SKM-1 treated with dmso at 0.1 percent for 144 hours (cell line): ENCODE measurements at regions not wholly inside any gene's neighbourhood (a gene's known extent, or its start where the extent isn't known, plus 50 kb on each side); places are given as distances from the start of the nearest gene placed in this dataset.
"Not testable (repeated sequence)": the region's sequence is repeated elsewhere in the genome, so short reads cannot be mapped to it uniquely, and the experiment has no call there.

Source experiments
- DNase-seq: peaks from one replicate; lab custom pipeline; 2025; ENCODE audit not compliant: unreplicated experiment; lab: John Stamatoyannopoulos, UW

DNA sequence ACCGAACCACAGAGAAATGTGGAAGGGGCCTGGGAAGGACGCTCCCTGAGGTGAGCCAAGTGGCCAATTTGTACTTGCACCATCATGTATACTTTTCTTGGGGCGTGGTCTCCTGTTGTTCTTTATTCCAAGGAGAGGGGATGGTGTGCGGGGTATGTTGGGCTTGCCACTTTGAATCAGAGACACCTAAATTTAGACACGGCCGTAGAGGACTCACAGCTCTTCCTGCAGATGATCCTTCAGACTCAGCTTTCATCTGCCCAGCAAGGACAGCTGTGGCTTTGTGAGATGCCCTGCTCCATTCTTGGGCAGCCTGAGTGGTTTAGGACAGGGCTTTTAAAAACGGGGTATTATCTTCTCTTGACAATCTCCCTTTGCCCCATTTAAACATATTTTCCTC is 473.2 kb downstream of the REEP3 start:
- DNase-seq, result no peak

DNA sequence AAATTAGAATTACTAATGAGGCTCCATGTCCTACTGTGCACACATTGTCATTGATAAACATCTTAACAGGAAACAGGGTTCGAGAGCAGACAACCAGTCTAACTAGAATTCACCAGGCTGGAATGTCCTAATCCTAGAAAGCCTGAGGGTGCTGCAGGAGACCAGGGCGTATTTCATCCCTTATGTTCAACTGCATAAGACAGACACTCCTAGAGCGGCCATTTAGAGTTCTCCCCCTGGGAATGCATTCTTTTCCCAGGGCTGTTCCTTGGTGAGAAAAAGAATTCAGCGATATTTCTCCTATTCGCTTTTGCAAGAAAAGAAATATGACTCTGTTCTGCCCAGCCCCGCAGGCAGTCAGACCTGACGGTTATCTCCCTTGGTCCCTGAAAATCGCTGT is 486.0 kb downstream of the REEP3 start:
- no peak for DNase-seq

DNA sequence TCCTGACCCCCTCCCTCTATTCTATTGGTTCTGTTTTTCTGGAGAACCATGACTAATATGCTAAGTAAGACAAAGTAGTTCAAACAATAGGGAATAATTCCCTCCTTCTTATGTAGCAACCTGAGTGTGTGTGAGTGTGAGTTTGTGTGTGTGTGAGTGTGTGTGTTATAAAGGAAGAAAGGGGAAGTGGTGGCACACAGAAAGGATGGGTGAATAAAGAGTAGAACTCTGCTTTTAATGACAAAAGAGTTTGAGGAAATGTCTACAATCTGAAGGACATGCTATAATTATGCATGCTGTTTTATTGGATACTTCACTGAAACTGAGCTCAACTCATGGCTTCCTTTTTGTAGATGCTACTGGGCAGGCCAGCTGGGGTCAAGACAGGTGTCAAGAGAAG is 489.5 kb downstream of the REEP3 start:
- DNase-seq, result no peak

DNA sequence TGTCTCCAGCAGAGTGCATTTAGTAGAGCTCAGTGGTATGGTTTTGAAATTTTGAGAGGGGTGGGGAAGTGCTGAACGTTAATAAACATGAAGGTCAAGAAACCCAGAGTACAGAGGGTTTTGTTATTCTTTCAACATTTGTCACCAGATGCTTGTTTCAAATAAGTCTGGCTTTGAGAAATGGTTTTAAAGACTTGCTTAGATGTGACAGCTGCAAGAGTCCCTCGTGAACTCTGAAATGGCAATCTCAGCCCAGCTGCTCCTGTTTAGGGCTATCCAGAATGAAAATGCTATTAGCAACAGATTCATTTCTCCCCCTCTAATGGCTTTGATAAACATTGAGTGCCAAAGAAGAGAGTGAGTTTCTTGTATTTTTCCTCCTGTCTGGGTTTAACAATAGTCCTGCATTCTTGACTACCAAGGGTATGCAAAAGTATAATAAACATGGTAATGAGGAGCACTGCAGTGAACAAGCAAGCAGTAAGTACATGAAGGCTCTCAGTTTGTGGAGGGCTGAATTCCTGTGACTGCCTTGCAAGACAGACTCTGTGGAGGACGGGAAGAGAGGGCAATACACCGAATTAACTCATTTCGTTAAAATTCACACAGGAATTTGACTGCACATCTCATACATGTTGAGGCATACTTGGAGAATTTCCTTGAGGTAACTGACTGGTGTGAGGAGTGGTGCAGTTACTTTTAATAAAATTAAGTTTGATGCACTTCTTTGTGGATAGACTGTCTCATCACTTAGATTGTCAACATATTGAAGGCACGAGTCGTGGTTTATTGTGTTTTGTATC is 490.9 kb downstream of the REEP3 start:
- no peak for DNase-seq

DNA sequence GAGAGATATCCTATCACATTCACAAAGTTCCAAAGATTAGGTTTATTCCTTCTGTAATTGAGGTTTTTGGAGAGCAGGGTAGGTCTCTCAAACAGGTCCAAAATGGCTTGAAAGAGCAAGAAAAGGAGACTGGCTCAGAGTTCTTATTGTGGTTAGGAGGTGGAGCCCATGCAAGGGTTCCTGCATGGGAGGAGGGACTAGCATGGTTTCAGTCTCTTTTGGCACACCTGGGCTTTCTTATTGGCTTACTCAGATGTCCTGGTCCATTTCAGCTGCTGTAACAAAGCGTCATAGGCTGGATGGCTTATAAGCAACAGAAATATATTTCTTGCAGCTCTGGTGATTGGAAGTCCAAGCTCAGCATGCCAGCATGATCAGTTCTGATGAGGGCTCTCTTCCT is 493.1 kb downstream of the REEP3 start:
- no peak for DNase-seq

DNA sequence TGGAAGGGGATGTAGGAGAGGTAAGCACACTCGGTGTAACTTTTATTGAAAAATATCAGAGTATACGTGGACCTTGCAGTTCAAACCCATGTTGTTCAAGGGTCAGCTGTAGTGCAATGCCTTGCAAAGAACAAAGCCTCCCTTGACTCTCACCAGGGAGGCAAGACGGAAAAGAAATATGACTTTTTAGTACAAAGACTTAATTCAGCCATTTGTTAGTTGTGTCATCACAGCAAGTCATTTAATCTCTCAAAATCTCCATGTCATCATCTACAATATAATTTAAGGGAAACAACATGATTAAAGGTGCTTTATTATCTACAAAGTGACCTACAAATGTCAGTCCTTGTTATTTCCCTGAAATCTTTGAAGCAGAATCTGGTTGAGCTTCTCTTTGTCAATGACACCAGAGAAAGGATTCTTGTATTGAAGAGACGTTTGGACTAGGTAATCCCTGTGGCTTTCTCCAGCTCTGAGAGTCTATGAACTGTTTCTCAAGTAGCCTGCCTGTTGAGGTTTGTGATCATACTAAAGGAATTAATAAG is 502.8 kb downstream of the REEP3 start:
- DNase-seq, result no peak

DNA sequence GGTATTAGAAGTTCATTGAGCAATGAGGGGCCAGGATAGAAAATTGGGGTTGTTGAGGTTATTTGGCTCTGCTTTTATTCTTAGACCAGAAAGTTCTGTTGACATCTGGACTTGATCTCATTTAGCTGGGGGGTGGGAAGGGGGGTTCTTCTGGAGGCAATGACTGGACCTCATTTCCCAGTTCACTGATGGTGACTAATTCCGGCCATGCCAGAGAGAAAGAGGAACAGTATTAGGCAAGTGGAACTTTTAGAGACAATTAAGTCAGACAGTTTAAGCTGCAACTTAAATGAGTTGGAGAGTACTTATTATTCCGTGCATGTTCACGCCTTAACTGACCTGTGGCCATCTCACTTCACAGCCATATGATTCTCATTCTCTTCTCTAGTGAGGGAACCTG is 512.5 kb downstream of the REEP3 start:
- DNase-seq, result peak; percentile 56

DNA sequence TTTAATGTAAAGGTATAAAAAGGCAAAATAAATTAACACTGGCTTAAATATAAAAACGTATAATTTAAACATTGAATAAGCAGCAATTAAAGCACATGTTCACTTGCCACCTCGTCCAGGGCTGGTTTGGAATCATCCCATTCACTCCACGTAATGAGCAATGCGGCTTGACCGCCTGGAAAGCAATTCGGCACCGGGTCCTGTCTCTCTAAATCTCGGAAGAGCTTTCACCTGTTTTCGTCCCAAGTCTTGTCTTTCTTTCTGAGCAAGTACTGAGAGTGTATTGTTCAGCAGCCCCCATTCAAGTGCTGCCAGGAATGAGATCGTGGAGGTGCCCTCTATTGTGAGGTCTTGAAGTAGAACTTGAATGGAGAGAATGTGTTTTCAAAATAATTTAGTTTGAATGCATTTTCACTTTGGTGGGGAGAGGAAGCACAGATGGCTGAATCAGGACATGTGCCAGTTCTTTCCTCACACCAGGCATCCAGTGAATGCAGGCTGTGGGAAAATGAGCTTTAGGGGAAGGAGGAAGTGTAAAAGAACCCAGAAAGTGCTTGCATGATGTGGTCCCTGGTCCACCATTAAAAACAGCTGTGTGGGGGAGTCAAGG is 515.2 kb downstream of the REEP3 start:
- DNase-seq, result no peak

DNA sequence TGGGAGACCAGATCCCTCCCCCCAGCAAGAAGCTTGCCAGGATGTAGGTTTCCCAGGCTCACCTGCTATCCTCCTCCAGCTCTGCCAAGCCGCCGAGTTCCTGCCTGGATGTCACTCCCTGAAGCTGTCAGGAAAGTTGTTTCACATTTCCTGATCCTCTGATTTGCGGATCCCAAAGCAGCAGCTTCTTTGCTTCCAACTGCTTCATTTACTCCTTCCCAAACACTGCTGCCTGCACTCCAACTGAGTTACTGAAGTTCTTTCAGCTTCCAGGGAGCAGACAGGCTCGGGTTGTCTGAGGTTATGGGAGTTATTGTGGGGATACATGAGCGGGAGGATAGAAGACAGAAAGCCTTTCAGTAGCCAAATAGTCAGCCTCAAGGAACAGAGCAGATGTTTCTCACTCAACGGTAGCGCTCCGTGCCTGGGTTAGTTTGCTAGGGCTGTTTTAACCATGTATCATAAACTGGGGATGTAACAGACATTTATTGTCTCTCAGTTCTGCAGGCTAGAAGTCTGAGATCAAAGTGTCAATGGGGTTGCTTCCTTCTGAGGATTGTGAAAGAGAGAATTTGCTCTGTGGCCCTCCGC is 516.0 kb downstream of the REEP3 start:
- no peak for DNase-seq

DNA sequence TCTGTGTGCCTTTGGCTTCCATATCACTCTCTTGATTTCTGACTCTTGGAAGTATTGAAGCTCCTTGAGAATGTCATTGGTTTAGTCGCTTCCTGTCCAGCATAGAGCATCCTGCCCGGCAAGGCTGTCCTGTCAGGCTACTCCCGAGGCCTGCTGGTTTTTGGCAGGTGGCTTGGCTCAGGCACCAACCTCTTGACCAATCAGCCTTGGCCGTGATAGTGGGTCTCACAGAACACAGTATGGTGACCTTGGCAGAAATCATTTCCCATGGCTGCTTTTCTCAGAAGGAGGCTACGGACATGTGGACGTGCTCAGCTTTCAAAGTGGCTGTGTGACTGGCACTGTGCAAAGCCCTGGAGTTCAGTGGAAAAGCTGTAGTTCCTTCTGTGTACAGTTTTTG is 516.9 kb downstream of the REEP3 start:
- DNase-seq, result no peak

DNA sequence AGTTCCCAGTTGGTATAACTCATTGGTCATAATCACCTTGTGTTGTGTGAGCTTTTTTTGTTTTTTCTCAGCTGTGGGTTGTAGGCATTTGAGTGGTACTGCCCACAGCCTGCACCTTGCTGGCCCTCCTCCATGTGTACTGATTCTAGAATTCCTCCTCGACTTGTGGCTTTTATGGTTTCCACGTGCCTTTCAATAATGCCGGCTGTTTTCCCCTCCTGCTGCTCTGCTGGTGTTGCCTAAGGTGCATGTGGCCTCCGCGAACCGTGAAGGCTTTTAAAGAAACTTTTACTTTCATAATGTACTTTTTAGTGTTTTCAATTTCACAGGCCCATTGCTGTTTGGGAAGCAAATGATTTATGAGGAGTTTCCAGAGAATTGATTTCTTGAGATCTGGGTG is 518.0 kb downstream of the REEP3 start:
- DNase-seq, result no peak

DNA sequence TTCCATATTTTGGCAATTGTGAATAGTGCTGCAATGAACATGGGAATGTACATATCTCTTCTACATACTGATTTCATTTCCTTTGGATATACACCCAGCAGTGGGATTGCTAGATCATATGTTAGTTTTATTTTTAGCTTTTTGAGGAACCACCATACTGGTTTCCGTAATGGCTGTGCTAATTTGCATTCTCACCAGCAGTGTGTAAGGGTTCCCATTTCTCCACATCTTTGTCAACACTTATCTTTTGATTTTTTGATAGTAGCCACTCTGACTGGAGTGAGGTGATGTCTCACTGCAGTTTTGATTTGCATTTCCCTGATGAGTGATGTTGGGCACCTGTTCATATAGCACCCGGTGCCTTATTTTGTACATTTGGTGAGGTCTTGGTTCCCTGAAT is 519.6 kb downstream of the REEP3 start:
- no peak for DNase-seq

DNA sequence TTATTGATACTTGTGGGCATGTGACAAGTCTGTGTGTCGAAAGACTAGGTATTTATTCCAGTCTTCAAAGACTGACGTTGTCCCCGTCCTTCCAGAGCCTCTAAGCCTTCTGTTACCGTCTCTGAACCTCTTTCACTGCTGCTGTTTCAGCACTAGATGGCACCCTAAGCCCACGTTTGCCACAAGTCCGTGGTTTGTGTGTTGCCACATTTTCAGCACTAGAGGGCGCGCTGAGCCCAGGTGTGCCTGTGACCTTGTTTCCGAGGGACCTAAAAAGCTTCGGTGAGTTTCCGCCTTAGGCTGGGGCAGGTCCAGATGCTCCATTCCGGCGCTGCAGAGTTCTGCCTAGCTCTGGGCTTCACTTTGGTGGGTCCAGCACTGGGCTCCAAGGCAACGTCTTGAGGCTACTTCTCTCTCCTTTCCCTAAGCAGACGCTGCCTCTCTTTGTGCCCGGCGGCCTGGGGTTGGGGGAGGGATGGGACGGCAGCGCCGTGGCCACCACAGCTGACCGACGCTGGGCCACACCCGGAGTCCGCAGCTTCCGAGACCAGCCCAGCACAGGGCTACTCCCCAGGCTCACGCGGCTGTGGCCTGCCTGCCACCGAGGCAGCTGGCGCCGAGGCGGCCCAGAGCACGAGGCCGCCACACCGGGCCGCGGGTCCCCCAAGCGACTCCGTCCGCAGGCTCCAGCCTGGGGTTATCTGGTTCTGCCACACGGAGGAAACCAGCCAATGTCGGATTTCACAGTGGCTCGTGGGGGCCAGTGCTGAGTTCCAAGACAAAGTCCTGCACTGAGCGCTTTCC is 520.2 kb downstream of the REEP3 start:
- DNase-seq, result peak; percentile 72

DNA sequence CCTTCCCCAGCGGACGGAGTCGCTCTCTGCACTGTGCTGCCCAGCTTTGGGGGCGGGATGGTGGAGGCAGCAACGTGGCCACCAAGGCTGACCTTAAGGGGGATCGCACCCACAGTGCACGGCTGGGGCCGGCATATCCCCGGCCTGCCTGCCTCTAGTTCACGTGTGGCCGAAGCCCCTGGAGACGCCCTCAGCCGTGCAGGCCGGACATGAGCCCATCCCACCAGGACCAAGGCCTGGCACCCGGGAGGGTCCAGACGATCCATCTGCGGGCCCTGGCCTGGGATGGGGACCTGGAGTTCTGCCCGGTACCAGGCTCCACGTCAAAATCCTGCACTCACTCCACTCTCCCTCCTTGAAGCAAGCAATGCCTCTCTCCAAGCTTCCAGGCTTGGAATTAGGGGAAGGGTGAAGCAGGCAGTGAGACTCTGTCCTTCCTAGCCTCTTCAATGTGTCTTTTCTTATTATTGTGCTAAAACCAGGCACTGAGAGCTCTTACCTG is 520.8 kb downstream of the REEP3 start:
- no peak for DNase-seq

DNA sequence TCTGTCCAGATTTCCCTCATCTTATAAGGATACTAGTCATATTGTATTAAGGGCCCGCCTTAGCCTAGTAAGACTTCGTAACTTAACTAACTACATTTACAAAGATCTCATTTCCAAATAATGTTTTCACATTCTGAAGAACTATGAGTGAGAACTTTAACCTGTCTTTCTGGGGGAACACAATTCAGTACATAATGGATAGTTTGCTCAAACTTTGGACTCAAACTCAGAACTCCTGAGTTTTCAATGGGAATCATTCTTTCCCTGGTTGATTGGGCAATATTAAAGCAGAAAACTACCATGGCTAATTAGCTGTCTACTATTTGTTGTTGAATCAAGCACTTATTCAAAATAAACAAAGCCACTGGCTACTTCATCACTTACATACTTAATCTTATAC is 522.9 kb downstream of the REEP3 start:
- DNase-seq, result no peak

DNA sequence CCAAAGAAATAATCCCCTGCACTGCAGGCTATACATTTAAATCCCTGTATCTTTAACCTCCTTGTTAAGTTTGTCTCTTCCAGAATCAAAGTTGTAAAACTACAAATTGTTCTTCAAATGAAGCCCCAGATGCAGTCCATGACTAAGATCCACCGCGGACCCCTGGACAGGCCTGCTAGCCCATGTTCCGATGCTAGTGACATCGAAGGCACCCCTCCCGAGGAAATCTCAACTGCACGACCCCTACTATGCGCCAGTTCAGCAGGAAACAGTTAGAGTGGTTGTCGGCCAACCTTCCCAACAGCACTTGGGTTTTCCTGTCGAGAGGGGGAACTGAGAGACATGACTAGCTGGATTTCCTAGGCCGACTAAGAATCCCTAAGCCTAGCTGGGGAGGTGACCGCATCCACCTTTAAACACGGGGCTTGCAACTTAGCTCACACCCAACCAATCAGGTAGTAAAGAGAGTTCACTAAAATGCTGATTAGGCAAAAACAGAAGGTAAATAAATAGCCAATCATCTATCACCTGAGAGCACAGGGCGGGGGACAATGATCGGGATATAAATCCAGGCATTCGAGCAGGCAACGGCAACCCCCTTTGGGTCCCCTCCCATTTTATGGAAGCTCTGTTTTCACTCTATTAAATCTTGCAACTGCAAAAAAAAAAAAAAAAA is 523.9 kb downstream of the REEP3 start:
- not testable (repeated sequence) for DNase-seq

DNA sequence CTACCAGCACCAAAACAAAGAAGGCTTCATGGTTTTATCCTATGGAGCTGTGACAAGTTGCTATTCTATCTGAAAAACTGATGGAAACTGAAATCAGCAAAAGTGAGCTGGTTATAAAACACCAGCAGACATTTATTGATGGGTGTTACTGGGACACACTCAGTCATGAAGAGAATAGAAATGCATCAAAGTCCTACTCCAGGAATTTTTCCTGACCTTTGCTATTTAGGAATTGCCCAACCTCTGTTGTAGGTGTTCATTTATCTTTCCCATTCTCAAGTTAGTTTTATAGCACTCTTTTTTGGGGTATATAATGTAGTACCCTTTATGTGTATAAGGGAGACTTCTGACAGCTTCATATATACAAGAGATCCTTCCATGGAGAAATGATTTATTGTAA is 533.2 kb downstream of the REEP3 start:
- DNase-seq, result no peak

DNA sequence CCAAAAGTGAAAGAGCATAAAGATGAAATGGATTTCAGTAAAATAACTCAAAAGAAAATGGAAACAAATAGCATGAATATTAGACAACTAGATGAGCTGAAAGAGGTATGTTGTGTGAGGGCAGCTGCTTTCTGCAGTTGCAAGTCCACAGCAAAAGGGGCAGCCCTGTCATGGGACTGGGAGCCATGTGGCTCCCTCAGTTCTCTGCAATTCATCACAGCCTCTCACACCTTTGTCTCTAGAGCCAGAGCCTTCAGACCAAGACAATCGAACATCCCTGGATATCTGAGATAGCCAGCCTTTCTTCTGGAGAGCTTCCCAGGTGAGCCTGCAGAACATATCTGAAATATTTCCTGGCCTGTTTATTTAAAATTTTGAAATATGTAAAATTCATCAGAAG is 538.7 kb downstream of the REEP3 start:
- DNase-seq, result no peak

DNA sequence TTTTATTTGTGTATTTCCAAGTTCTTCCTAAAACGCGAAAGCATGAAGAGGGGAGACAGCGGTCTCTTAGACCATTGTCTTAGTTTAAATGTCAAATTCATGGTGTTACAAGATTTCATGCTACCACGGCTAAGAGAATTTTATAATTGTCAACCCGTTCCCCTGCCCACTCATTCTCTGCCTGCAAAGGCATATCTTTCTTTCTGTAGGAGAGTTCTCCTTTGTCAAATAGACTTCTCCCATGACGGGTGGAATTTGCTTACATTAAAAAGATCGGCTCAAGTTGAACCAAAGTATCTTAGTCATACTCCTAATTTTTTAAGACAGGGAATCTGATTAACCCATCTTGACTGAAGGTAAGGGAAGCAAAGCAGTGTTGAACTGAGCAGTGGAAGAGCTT is 539.2 kb downstream of the REEP3 start:
- no peak for DNase-seq

DNA sequence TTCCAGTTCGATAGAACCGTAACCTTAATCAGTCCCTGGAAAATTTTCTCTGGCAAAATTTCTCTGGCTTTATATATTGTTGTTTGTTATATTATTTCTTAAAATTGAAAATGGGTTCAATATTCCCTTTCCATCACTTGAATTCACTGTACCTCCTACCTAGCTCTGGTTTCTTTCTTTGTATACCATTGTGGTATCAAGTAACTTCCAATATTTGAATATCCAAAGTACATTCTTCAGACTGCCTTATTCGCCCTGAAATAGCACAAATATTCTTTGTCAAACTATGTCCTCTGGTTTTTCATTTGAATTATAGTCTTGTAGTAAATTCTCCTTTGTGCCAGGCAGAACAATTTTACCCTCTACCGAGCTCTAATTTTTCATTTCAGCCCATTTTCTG is 541.6 kb downstream of the REEP3 start:
- DNase-seq, result no peak
